ENCODE measurements at regions not wholly inside any gene's neighbourhood (a gene's known extent, or its start where the extent isn't known, plus 50 kb on each side); places are given as distances from the start of the nearest gene placed in this dataset.
A peak's percentile ranks its signal among the peaks of the same experiment; 100 is the strongest.

- no peak for DNase-seq (ENCODE audit: low spot score)
Measured at GRCh38 chr6:10048370-10049297, 366.2 kb downstream of the TFAP2A start.

- no peak for DNase-seq (ENCODE audit: low spot score)
Measured at GRCh38 chr6:10042280-10042679, 372.6 kb downstream of the TFAP2A start.

- no peak for DNase-seq (ENCODE audit: low spot score)
Measured at GRCh38 chr6:10033223-10033829, 381.5 kb downstream of the TFAP2A start.

GRCh38 chr6:10031617-10032016, 383.3 kb downstream of the TFAP2A start:
- no peak for DNase-seq (ENCODE audit: low spot score)

- no peak for DNase-seq (ENCODE audit: low spot score)
Measured at GRCh38 chr6:10030942-10031537, 383.8 kb downstream of the TFAP2A start.

- DNase-seq (ENCODE audit: low spot score) = no peak
Measured at GRCh38 chr6:10028222-10028621, 386.7 kb downstream of the TFAP2A start.

GRCh38 chr6:10019851-10020250, 395.0 kb downstream of the TFAP2A start:
- no peak for DNase-seq (ENCODE audit: low spot score)

- DNase-seq (ENCODE audit: low spot score) = peak; percentile 65
Measured at GRCh38 chr6:10014557-10014956, 400.3 kb downstream of the TFAP2A start.

- no peak for DNase-seq (ENCODE audit: low spot score)
Measured at GRCh38 chr6:10000551-10000950, 414.3 kb downstream of the TFAP2A start.

GRCh38 chr6:9999796-10000195, 415.1 kb downstream of the TFAP2A start:
- no peak for DNase-seq (ENCODE audit: low spot score)

- no peak for DNase-seq (ENCODE audit: low spot score)
Measured at GRCh38 chr6:9986273-9986672, 428.6 kb downstream of the TFAP2A start.

GRCh38 chr6:9985481-9985880, 429.4 kb downstream of the TFAP2A start:
- DNase-seq (ENCODE audit: low spot score) = peak; percentile 90

GRCh38 chr6:9984607-9985006, 430.3 kb downstream of the TFAP2A start:
- no peak for DNase-seq (ENCODE audit: low spot score)

GRCh38 chr6:9983168-9983567, 431.7 kb downstream of the TFAP2A start:
- DNase-seq (ENCODE audit: low spot score) = no peak

- no peak for DNase-seq (ENCODE audit: low spot score)
Measured at GRCh38 chr6:9982215-9982614, 432.7 kb downstream of the TFAP2A start.

GRCh38 chr6:9979996-9980395, 434.9 kb downstream of the TFAP2A start:
- no peak for DNase-seq (ENCODE audit: low spot score)

GRCh38 chr6:9978480-9978879, 436.4 kb downstream of the TFAP2A start:
- DNase-seq (ENCODE audit: low spot score) = no peak

GRCh38 chr6:9977411-9977810, 437.5 kb downstream of the TFAP2A start:
- no peak for DNase-seq (ENCODE audit: low spot score)

- no peak for DNase-seq (ENCODE audit: low spot score)
Measured at GRCh38 chr6:9961646-9962045, 453.2 kb downstream of the TFAP2A start.

GRCh38 chr6:9957215-9957759, 457.6 kb downstream of the TFAP2A start:
- no peak for DNase-seq (ENCODE audit: low spot score)

- no peak for DNase-seq (ENCODE audit: low spot score)
Measured at GRCh38 chr6:9948678-9949077, 466.2 kb downstream of the TFAP2A start.

GRCh38 chr6:9943986-9944385, 470.9 kb downstream of the TFAP2A start:
- no peak for DNase-seq (ENCODE audit: low spot score)
